HG02840 (cell line): ENCODE measurements at regions not wholly inside any gene's neighbourhood (a gene's known extent, or its start where the extent isn't known, plus 50 kb on each side); places are given as distances from the start of the nearest gene placed in this dataset.
"Not testable (repeated sequence)": the region's sequence is repeated elsewhere in the genome, so short reads cannot be mapped to it uniquely, and the experiment has no call there.

Source experiments
- ATAC-seq: cut with Tn5 transposase; IDR thresholded peaks from one replicate; pipeline ENCODE4 v1.9.1; 2021; ENCODE audit warnings: mild to moderate bottlenecking, moderate library complexity, moderate number of reproducible peaks; ENCODE audit not compliant: unreplicated experiment, low FRiP score

- no peak for ATAC-seq
These were observed 1357.4 kb upstream of the GOT2 start for GRCh38 chr16:60091529-60091928.

DNA sequence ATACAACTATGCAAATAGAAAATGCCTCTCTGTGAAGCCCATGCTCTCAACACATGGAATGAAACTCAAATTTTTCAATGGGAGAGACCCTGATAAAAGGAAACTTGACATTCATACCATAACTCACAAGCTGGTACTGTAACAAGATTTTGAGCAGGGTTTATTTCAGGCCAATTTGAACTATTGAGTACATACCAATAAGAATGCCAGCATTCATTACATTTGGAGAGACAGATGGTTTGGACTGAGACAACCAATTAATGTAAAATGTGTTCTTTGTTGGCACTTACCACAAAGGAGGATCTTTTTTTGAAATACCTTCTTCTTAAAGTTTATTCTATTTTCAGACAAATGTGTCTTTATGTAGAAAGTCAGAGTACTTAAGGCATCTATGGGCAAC lies 1357.0 kb upstream of the GOT2 start:
- no peak for ATAC-seq

DNA sequence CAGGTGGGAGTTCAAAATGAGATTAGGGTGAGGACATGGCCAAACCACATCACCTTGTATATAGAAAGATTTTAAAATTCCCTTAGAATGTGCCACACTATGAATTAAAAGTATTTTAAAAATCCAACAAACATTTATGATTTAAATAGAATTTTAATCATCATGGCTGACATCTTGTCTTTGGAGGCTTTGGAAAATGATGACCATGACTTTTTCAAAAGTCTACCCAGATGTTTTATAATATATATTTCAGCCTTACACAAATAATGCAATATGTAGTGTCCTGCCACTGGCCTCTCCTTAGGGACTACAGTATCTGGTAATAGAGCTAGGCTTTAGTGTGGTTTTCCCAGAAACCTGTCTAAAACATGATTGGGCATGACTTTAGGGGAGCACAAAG lies 1353.4 kb upstream of the GOT2 start:
- no peak for ATAC-seq

GRCh38 chr16:60078819-60079218 lies 1344.7 kb upstream of the GOT2 start:
- not testable (repeated sequence) for ATAC-seq

GRCh38 chr16:60077861-60078260 lies 1343.7 kb upstream of the GOT2 start:
- ATAC-seq: no peak

GRCh38 chr16:60074378-60074777 lies 1340.3 kb upstream of the GOT2 start:
- ATAC-seq: no peak

DNA sequence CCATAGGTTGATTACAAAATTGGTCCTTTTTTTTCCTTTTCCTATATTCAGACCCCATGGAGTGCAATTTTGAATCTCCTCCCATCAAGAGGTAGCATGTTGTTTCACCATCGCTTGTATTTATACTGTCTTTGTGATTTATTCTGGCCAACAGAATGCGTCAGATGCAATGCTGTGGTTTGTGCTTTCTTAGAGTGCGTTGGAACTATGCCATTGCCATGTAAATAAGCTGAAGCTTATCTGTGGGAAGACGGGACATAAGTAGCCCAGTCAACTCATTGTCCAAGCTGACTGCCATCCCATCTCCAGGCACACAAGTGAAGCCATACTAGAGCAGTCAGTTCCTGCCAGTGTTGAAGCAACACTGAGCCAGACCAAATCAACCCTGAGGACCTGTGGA lies 1339.3 kb upstream of the GOT2 start:
- ATAC-seq: no peak

DNA sequence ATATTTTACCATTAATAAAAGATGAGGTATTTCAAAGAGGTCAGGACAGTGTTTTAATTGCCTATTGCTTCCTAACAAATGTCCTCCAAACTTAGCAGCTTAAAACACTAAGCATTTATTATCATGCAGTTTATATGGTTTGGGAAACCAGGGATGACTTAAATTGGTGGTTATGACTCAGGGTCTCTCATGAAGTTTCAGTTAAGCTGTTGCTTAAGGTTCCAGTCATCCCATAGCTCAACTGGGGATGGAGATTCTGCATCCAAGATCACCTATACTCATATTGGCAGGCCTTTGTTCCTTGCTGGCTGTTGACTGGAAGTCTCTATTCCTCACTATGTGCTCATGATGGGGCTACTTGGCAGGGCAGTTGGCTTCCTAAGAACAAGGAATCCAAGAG lies 1329.9 kb upstream of the GOT2 start:
- no peak for ATAC-seq

GRCh38 chr16:60061396-60061795 lies 1327.3 kb upstream of the GOT2 start:
- ATAC-seq: no peak

- ATAC-seq: no peak
These were observed 1326.6 kb upstream of the GOT2 start for GRCh38 chr16:60060731-60061130.

DNA sequence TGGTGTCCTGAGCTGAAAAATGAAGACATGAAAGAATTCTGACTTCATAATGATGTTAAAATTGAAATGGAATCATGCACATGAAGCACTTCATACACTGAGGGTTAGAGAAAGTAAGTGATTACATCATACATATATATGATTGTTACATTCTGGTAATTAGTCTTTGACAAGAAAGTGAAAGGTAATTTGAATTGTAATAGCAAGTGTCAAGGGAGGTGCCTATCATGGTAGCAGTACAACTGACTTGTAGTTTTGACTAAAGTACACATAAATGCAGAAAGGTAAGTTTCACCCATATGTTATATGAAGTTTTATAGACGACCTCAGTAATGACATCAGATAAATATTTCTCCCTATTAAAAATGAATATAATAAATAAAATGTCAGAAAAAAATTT lies 1325.0 kb upstream of the GOT2 start:
- ATAC-seq: no peak

GRCh38 chr16:60041671-60042070 lies 1307.6 kb upstream of the GOT2 start:
- ATAC-seq: no peak

DNA sequence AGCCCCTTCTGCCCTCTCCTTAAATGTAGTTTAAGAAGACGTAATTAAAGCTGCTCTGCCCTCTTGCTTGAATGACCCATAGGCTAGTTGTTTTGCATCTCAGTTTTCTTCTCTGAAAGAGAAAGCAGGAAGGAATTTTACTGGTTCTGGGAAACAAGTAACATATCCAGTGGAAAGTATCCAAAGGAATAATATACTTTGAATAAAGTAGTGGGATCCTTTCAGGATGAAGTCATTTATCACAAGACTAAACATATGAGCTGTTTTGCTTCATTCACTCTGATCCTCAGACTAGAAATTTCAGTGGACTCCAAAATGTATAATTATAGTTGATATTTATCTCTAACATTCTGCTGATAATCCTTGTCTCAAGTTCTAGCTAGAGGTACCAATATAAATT lies 1297.6 kb upstream of the GOT2 start:
- ATAC-seq: no peak

DNA sequence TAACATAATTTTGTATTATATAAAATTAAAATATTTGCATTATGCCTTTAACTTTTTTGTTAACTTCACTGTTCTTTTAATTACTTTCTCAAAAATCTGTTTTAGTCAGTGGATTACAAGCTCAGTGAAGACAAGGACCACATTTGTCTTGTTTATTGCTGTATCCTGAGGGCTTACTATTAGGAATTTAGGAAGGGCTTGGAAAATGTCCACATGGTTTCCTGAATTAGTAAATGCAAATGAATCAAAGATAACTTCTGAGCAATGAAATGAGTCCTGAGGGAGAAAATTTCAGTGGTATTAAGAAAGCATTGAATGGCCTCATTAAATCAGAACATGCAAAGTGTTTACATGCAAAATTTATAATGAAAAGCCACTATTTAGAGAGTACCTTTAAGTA lies 1293.2 kb upstream of the GOT2 start:
- no peak for ATAC-seq

- no peak for ATAC-seq
These were observed 1279.0 kb upstream of the GOT2 start for GRCh38 chr16:60013076-60013475.

GRCh38 chr16:60001523-60001922 lies 1267.4 kb upstream of the GOT2 start:
- ATAC-seq: no peak

DNA sequence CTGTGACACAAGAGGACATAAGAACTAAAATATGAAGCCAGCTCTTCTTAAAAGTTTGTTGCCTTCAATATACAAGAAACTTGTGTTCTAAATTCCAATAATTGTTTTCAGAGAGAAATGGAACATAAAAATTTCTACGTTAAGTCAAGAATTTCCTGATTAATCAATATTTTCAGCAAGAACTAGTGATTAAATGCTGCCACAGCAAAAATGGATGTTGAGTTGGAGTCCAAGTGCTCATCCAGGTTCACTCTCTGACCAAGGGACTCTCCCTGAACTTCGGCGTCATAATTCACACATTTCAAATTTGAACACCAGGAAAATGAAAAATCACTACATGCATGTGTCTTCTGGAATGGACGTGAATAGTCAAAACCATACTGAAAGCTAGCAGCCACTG lies 1263.6 kb upstream of the GOT2 start:
- no peak for ATAC-seq

DNA sequence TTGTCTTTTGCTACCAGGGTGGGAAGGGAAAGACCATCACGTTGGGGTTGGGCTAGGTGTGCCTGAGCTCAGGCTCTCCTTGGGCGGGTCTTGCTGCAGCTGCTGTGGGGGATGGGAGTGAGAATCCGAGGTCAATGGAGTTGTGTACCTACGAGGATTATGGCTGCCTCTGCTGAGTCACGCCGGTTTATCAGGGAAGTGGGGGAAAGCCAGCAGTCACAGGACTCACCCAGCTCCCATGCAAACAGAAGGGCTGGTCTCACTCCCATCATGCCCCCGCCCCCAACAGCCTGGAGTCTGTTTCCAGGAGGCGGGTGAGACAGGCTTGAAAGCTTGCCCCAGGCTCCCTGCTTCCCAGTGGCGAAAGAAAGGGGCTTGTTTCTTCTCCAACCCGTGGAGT lies 1259.0 kb upstream of the GOT2 start:
- no peak for ATAC-seq

DNA sequence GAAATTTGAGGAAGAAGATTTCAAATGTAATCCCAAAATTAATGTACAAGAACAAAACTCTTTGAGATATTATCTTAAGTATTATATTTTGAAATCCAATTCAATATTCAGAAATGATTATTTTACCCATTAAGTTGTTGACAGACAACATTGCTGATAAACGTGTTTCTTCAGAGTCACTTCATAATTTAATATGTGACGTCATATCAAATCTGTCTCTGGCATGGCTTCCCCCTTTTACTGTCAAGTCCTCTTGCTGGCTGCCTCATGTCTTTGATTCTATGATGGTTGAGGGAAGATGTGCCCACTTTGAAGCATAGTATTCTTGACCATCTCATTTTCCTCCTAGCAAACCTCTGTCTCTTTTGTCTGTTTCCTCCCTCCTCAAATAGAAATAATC lies 1257.1 kb upstream of the GOT2 start:
- no peak for ATAC-seq

DNA sequence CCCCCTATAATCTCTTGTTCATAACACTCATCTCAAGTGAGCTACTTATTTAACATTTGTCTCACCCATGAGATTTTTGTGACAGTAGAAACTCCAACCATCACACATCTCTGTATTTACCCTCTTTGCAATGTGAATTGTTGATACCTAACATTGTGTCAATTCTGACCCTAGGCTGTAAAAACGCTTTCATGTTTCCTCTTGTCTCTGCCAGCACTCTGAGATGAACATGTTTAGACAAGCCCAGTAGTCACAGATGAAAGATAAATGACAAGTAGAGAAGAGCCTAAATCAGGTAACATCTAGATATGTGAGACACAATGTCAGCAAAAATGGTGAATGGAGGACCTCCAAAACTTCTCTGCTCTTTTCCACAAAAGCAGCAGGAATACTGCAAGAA lies 1254.5 kb upstream of the GOT2 start:
- ATAC-seq: no peak

- ATAC-seq: no peak
These were observed 1241.8 kb upstream of the GOT2 start for GRCh38 chr16:59975953-59976352.

- ATAC-seq: no peak
These were observed 1239.8 kb upstream of the GOT2 start for GRCh38 chr16:59973966-59974365.

DNA sequence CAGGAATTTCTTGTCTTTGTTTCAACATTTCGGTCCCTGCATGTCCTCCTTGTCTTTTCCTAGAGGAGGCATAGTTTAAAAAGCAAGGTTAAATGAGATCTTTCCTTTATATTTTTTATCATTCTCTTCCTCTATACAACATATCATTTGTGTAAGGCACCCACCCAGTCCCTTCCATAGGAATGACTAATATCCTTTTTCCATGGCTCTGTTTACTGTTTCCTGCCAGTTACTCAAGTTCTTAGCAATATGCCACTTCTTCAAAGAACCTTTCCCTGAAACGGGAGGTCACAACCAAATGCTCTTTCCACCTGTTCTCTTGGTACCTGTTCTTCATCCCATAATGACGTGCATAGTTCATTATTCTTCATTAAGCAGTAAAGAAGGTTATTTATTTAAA lies 1237.1 kb upstream of the GOT2 start:
- ATAC-seq: no peak
